RWPE2 (cell line): ENCODE measurements at regions not wholly inside any gene's neighbourhood (a gene's known extent, or its start where the extent isn't known, plus 50 kb on each side); places are given as distances from the start of the nearest gene placed in this dataset.

Experiments
- ATAC-seq: fragments of 200-7000 bp; cut with Tn5 transposase; 3 replicates; pipeline ENCODE4 v1.9.1; 2021; ENCODE audit warnings: low read depth
- DNase-seq: peaks from one replicate; pipeline ENCODE4 v3.0.0-alpha.2; 2020; ENCODE audit warnings: low spot score
- H3K27ac ChIP-seq: fragments of 450-650 bp; 2 replicates; pipeline ENCODE4 v1.5.1; 2017; ENCODE audit warnings: mild to moderate bottlenecking; ENCODE audit not compliant: poor library complexity, severe bottlenecking
- H3K27me3 ChIP-seq: fragments of 250-450 bp; sonication (Bioruptor Pico); 2 replicates; pipeline ENCODE4 v1.5.1; 2021; ENCODE audit warnings: mild to moderate bottlenecking, moderate library complexity; ENCODE audit not compliant: insufficient read depth, poor library complexity, severe bottlenecking
- H3K36me3 ChIP-seq: fragments of 250-450 bp; sonication (Bioruptor Pico); 2 replicates; pipeline ENCODE4 v1.5.1; 2020; ENCODE audit warnings: low read depth, mild to moderate bottlenecking, moderate library complexity
- H3K4me1 ChIP-seq: fragments of 250-450 bp; sonication (Bioruptor Pico); 2 replicates; pipeline ENCODE4 v1.5.1; 2021; ENCODE audit warnings: mild to moderate bottlenecking, moderate library complexity; ENCODE audit not compliant: insufficient read depth, poor library complexity, severe bottlenecking
- H3K4me3 ChIP-seq: fragments of 250-450 bp; sonication (Bioruptor Pico); 2 replicates; pipeline ENCODE4 v1.5.1; 2021; ENCODE audit warnings: mild to moderate bottlenecking, moderate library complexity; ENCODE audit not compliant: severe bottlenecking
- H3K9me3 ChIP-seq: fragments of 250-450 bp; sonication (Bioruptor Pico); 2 replicates; pipeline ENCODE4 v1.5.1; 2021; ENCODE audit warnings: mild to moderate bottlenecking, moderate library complexity; ENCODE audit not compliant: severe bottlenecking
- TF ChIP-seq, protein P1 (sequence below): fragments of 450-650 bp; IDR thresholded peaks from one replicate; pipeline ENCODE4 v1.5.1; 2017; ENCODE audit warnings: mild to moderate bottlenecking, moderate library complexity; ENCODE audit not compliant: poor library complexity, severe bottlenecking

DNA sequence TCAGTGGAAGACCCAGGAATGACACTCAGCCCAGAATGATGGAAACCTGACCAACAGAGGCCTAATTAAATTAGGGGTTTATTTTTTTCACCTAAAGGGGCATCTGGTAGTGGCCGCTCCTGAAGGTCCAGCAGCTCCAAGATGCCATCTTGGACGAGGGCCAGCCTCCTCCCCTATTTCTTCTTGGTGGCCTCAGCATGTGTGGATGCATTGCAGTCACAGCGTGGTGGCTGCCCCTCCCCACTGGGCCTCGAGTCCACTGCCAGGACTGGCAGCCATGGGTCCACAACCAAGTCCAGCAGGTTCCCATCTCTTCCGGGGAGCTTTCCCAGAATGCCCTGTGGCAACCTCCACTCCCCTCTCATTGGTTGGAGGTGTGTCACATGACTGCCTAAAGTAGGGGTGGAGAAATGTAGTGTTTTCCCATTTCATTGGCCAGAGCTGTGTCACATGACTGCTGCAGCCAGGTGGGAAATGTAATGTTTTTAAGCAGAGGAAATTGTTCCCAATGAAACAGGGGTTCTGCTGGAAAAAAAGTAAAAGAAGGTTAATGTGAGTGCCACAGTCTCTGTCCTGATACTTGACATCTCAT, 628.2 kb downstream of the PTPRU start:
- H3K36me3 ChIP-seq = no peaks in the 10 kb centered on the region
- DNase-seq (no peak), ATAC-seq (no peak)
- peaks cover 10% of the 10 kb centered on the region for H3K27me3 ChIP-seq
- no peaks in the 10 kb centered on the region for H3K4me1 ChIP-seq
- H3K4me3 ChIP-seq = no peak overlapping the region
- H3K9me3 ChIP-seq = peaks cover 4% of the 10 kb centered on the region
- H3K27ac ChIP-seq = no peak overlapping the region
- TF ChIP-seq, protein P1, sequence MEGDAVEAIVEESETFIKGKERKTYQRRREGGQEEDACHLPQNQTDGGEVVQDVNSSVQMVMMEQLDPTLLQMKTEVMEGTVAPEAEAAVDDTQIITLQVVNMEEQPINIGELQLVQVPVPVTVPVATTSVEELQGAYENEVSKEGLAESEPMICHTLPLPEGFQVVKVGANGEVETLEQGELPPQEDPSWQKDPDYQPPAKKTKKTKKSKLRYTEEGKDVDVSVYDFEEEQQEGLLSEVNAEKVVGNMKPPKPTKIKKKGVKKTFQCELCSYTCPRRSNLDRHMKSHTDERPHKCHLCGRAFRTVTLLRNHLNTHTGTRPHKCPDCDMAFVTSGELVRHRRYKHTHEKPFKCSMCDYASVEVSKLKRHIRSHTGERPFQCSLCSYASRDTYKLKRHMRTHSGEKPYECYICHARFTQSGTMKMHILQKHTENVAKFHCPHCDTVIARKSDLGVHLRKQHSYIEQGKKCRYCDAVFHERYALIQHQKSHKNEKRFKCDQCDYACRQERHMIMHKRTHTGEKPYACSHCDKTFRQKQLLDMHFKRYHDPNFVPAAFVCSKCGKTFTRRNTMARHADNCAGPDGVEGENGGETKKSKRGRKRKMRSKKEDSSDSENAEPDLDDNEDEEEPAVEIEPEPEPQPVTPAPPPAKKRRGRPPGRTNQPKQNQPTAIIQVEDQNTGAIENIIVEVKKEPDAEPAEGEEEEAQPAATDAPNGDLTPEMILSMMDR = no peak

DNA sequence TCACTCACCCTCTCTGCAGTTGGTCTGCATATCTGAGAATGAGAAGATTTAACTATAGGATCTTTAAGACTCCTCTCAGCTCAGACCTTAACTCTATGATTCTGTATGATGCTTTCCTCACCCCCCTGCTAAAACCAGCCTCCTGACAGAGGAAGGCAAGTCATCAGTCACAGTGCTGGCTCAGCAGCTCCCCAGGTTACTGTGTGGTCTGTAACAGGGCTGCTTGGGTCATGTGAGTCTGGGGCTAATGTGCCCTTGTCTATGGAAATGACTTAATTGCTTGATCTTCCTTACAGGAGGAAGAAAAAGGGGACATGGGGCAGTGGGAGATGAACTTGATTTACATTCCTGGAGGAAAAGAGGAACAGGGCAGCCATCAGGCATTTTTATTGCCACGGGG, 625.6 kb downstream of the PTPRU start:
- ATAC-seq (no peak), DNase-seq (no peak)
- H3K36me3 ChIP-seq = no peaks in the 10 kb centered on the region
- no peaks in the 10 kb centered on the region for H3K4me1 ChIP-seq
- H3K27ac ChIP-seq = no peak overlapping the region
- peaks cover 4% of the 10 kb centered on the region for H3K9me3 ChIP-seq
- TF ChIP-seq, protein P1 = no peak
- peaks cover 10% of the 10 kb centered on the region for H3K27me3 ChIP-seq
- no peak overlapping the region for H3K4me3 ChIP-seq

DNA sequence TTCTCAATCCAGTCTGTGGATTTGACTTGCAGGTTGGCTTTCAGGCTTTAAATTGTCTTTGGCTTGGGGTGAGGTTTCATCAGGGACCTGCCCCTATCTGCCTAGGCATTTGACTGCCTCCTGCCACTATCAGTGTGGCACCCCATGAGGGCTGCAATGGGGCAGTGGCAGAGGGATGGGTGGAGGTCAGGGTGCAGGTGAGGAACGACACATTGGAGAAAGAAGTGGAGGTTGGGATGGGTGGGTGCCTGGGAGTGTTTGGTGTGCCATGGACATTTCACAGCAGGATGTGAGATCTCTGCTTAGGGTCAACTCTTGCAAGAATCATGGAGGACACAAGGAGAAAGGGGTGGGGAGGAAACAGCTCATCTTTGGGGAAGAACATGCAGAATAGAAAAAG, 625.1 kb downstream of the PTPRU start:
- H3K4me3 ChIP-seq = no peak overlapping the region
- ATAC-seq = no peak
- peaks cover 4% of the 10 kb centered on the region for H3K9me3 ChIP-seq
- TF ChIP-seq, protein P1 = no peak
- H3K36me3 ChIP-seq = no peaks in the 10 kb centered on the region
- no peak for DNase-seq
- H3K27ac ChIP-seq = no peak overlapping the region
- H3K27me3 ChIP-seq = peaks cover 10% of the 10 kb centered on the region
- no peaks in the 10 kb centered on the region for H3K4me1 ChIP-seq

DNA sequence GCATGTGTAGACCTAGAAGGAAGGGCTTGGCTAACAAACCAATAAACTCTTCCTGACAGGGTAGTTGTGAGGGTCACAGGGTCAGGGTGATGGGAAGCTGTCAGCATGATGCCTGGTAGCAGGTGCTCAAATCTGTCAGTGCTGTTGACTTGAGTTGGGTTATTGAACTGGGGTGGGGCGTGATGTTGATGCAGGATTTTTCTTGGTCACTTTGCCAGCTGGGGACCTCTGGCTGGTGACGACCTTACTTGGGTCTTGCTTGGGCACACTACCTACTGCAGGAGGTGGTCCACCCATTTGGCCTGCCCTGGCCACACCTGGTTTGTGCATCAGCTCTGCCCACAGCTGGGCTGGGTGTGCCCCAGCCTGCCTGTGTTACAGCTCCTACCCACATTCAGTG, 624.4 kb downstream of the PTPRU start:
- Histone ChIP-seq H3K4me3 (no peak overlapping the region), H3K9me3 (peaks cover 4% of the 10 kb centered on the region), H3K27ac (no peak overlapping the region), H3K27me3 (peaks cover 4% of the 10 kb centered on the region), H3K36me3 (no peaks in the 10 kb centered on the region), H3K4me1 (no peaks in the 10 kb centered on the region)
- TF ChIP-seq, protein P1 = no peak
- no peak for ATAC-seq
- no peak for DNase-seq

DNA sequence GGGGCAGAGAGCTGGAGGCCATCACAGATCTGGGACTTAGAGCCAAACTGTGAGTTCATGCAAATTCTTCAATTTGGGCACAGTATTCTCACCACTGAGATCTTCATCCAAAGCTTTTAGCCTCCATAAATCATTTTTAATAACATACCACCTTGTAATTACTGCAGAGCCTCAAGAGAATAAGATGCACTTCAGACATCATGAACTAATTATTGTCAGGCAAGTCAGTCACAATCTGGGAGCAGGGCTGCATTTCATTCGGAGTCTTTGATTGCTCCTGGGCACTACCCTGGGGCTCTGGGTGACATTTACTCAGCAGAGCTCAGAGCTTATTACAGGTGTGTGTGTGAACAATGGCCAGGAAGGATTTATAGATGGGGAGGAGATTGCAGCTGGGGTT, 623.7 kb downstream of the PTPRU start:
- no peak for ATAC-seq
- H3K27ac ChIP-seq = no peak overlapping the region
- no peak for DNase-seq
- no peaks in the 10 kb centered on the region for H3K4me1 ChIP-seq
- peaks cover 4% of the 10 kb centered on the region for H3K9me3 ChIP-seq
- H3K36me3 ChIP-seq = no peaks in the 10 kb centered on the region
- TF ChIP-seq, protein P1 = no peak
- H3K4me3 ChIP-seq = no peak overlapping the region
- H3K27me3 ChIP-seq = peaks cover 2% of the 10 kb centered on the region
